Activated CD4-positive, CD25-positive, alpha-beta regulatory T cell (primary cell): ENCODE measurements at regions not wholly inside any gene's neighbourhood (a gene's known extent, or its start where the extent isn't known, plus 50 kb on each side); places are given as distances from the start of the nearest gene placed in this dataset.

Experiments used
- DNase-seq, 4 experiments: peaks; one replicate each; lab custom pipeline; 2025; lab: John Stamatoyannopoulos, UW

GRCh38 chr3:16113704-16114103, 60.8 kb upstream of the GALNT15 start:
- DNase-seq: no peak

GRCh38 chr3:16114429-16114828, 60.1 kb upstream of the GALNT15 start:
- no peak for DNase-seq

- DNase-seq: no peak
These were observed 59.5 kb upstream of the GALNT15 start for GRCh38 chr3:16114930-16115329.

- DNase-seq: no peak
These were observed 56.1 kb upstream of the GALNT15 start for GRCh38 chr3:16118396-16118795.

- no peak for DNase-seq
These were observed 54.6 kb upstream of the GALNT15 start for GRCh38 chr3:16119887-16120286.

- DNase-seq: no peak
These were observed 53.1 kb upstream of the GALNT15 start for GRCh38 chr3:16121391-16121790.

GRCh38 chr3:16122155-16122554, 52.3 kb upstream of the GALNT15 start:
- DNase-seq: no peak

GRCh38 chr3:16122661-16123060, 51.8 kb upstream of the GALNT15 start:
- no peak for DNase-seq

- DNase-seq: no peak
These were observed 49.8 kb upstream of the GALNT15 start for GRCh38 chr3:16124636-16125035.
